NCI-H510A (cell line): ENCODE measurements at regions not wholly inside any gene's neighbourhood (a gene's known extent, or its start where the extent isn't known, plus 50 kb on each side); places are given as distances from the start of the nearest gene placed in this dataset.
"Not testable (repeated sequence)": the region's sequence is repeated elsewhere in the genome, so short reads cannot be mapped to it uniquely, and the experiment has no call there.

Source experiments
- DNase-seq: peaks from one replicate; lab custom pipeline; 2025; lab: John Stamatoyannopoulos, UW

GRCh38 chr14:105694961-105695360 is 168.6 kb downstream of the TMEM121 start:
- no peak for DNase-seq

- DNase-seq, result not testable (repeated sequence)
These were observed 170.0 kb downstream of the TMEM121 start for GRCh38 chr14:105696388-105696787.

GRCh38 chr14:105697414-105697813 is 171.0 kb downstream of the TMEM121 start:
- DNase-seq, result not testable (repeated sequence)

- DNase-seq, result not testable (repeated sequence)
These were observed 171.6 kb downstream of the TMEM121 start for GRCh38 chr14:105697955-105698354.

GRCh38 chr14:105698940-105699556 is 172.7 kb downstream of the TMEM121 start:
- not testable (repeated sequence) for DNase-seq

GRCh38 chr14:105699706-105700105 is 173.3 kb downstream of the TMEM121 start:
- DNase-seq, result not testable (repeated sequence)

GRCh38 chr14:105700146-105700545 is 173.8 kb downstream of the TMEM121 start:
- DNase-seq, result not testable (repeated sequence)

GRCh38 chr14:105700622-105701288 is 174.4 kb downstream of the TMEM121 start:
- no peak for DNase-seq

GRCh38 chr14:105701456-105702274 is 175.3 kb downstream of the TMEM121 start:
- DNase-seq, result no peak

GRCh38 chr14:105702275-105702817 is 176.0 kb downstream of the TMEM121 start:
- no peak for DNase-seq

- not testable (repeated sequence) for DNase-seq
These were observed 176.8 kb downstream of the TMEM121 start for GRCh38 chr14:105703044-105703665.

- not testable (repeated sequence) for DNase-seq
These were observed 177.7 kb downstream of the TMEM121 start for GRCh38 chr14:105704091-105704490.

GRCh38 chr14:105704492-105704891 is 178.1 kb downstream of the TMEM121 start:
- not testable (repeated sequence) for DNase-seq

GRCh38 chr14:105705512-105705861 is 179.1 kb downstream of the TMEM121 start:
- not testable (repeated sequence) for DNase-seq

- not testable (repeated sequence) for DNase-seq
These were observed 179.7 kb downstream of the TMEM121 start for GRCh38 chr14:105705862-105706700.

- DNase-seq, result not testable (repeated sequence)
These were observed 180.3 kb downstream of the TMEM121 start for GRCh38 chr14:105706701-105707019.

- not testable (repeated sequence) for DNase-seq
These were observed 180.7 kb downstream of the TMEM121 start for GRCh38 chr14:105707099-105707498.

GRCh38 chr14:105707723-105708151 is 181.4 kb downstream of the TMEM121 start:
- not testable (repeated sequence) for DNase-seq

- not testable (repeated sequence) for DNase-seq
These were observed 182.1 kb downstream of the TMEM121 start for GRCh38 chr14:105708251-105709134.
